ENCODE measurements at regions not wholly inside any gene's neighbourhood (a gene's known extent, or its start where the extent isn't known, plus 50 kb on each side); places are given as distances from the start of the nearest gene placed in this dataset.
"Not testable (repeated sequence)": the region's sequence is repeated elsewhere in the genome, so short reads cannot be mapped to it uniquely, and the experiment has no call there.

- DNase-seq = no peak
Measured at GRCh38 chrX:115357326-115358120, 68.0 kb downstream of the LUZP4 start.

DNA sequence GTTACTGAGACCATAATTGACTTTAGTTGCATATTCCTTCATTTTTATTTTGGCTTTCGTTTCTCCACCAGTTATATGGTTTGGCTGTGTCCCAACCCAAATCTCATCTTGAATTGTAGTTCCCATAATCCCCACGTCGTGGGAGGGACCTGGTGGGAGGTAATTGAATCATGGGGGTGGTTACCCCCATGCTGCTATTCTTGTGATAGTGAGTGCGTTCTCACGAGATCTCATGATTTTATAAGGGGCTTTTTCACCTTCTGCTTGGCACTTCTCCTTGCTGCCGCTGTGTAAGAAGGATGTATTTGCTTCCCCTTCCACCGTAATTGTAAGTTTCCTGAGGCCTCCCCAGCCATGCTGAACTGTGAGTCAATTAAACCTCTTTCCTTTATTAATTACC lies 70.0 kb downstream of the LUZP4 start:
- DNase-seq = peak in 2 of 4 experiments; percentile 3 to 4

DNA sequence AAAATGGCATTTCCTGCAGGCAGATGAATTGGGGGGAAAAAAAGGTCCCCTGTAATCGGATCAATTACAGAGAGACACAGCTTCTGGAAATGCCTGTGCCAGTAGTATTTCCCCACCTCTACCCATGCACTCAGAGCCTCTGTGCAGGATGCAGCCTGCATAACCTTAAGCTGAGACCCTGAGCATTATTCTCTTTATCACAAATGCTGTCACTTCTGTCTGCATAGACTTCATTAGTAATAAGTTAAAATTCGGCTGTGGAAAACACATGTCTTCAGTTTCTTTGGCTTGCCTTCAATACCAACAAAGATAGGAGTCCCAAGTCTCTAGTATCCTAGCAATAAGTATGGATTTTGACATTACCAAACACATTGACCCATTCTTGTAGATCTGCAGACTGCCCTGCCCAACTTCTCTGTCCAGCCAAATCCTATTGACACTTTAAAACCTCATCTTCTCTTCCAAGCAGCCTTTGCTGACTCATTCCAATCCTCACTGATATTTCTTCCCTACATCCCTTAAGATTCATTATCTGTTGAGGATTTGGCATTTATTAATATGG lies 70.8 kb downstream of the LUZP4 start:
- DNase-seq = no peak

GRCh38 chrX:115362334-115363095 lies 73.0 kb downstream of the LUZP4 start:
- DNase-seq = no peak

DNA sequence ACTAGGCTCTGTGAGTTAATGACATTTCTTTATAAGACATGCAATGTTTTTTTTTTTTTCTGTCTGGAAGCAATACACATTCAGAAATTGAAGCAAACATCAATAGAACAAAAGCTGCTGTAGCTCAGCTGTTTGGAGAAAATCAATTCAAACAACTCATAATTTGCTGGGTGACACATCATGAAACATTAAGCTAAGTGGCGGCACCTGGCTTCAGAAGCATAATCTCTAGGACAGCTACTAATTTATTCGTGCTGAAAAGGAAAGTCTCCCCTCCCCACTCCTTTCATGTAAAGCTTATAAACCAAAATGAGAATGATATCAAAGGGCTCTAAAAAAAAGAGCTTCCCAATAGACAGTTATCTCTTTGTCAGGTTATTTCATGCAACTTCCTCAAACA lies 73.9 kb downstream of the LUZP4 start:
- no peak for DNase-seq

DNA sequence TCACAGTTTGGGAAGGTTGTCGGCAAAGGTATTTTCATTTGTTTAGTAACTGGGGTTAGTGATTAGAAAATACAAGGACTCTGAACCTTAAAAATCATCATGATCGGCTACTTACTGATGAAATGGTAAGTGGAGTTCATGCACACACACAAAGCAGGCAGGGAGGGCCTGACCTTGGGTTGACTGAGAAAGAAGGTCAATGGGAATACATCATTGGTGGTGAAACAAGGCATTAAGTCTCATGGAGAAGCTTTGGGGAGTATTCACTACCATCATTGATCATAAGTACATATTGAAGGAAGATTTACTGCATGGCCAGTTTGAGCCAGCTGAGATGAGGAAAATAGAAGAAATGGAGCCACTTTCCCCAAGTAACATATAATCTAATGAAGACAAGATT lies 74.4 kb downstream of the LUZP4 start:
- no peak for DNase-seq

- DNase-seq = no peak
Measured at GRCh38 chrX:115364670-115365069, 75.2 kb downstream of the LUZP4 start.

DNA sequence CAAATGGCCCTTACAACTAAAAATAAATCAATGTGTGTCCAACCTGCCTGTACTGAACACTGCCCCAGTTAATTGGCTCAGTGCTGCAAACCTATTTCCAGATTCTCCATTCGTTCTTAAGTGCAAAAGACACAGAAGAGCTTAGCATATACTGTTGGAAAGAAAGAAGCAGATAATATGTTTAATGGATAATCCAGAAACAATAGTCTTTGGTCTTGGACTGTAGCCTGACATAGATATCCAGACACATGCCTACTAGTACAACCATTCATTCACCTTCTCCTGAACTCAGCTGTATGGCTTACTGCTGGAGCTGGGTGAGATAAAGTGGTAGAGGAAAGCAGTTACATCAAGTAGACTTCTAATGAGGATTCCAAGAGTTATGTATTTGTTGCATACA lies 77.0 kb downstream of the LUZP4 start:
- DNase-seq = no peak

GRCh38 chrX:115367455-115367854 lies 77.9 kb downstream of the LUZP4 start:
- DNase-seq = peak in 3 of 4 experiments; percentile 2 to 13 (median 6)

DNA sequence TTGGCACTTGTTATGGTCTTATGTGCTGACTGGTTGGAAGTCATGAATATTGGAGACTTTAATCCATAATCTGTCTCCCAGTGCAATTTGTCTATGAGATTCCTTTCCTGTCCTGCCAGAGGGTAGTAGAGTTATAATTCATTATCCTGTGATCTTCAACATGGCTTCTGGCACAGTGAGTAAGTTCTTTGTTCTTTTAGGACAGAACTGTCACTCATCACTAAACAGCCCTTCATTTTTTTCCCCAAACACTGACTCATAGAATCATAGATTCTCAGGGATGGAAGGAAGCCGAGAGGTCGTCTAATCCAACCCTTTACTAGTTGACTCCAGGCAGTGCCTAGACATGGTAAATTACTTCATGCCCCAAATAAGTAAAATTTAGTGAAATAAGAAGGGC lies 78.4 kb downstream of the LUZP4 start:
- no peak for DNase-seq

DNA sequence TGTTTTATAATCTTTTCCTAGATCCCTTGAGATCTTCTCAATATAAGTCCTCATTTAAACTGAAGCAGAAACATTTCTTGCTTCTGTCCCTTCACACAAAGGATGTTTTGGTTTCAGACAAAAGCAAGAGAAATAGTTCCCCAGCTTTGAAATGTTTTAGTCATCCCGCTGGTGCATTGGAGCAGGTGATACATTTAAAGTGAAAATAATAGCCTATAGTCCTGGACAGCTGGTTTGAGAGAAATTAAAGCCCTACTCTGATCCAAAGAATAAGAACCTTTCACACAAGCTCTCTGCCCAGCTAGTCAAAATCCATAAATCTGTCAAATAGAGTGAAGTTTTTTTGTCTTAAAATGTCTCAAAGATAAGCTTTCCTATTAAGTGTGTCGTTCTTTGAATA lies 79.4 kb downstream of the LUZP4 start:
- no peak for DNase-seq

DNA sequence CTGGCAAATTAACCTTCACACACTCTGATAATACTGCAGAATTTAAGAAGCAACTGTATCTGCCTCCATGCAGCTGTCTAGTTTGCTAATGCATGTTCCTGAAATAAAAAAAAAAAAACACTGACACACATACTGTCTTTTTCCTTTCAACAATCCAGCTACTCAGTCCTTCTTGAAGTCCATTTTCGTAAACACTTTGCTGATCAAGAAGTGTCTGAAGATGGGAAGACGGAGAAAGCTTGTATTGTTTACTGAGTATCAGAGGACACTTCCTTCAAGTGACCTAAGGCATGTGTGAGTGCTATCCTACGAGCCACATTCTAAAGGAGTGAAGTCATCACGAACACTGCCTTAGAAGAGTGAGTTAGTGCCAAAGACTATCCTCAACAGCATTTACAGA lies 82.6 kb downstream of the LUZP4 start:
- no peak for DNase-seq

GRCh38 chrX:115373308-115373707 lies 83.8 kb downstream of the LUZP4 start:
- no peak for DNase-seq

- peak in 1 of 4 experiments; percentile 1 for DNase-seq
Measured at GRCh38 chrX:115378471-115378870, 89.0 kb downstream of the LUZP4 start.

DNA sequence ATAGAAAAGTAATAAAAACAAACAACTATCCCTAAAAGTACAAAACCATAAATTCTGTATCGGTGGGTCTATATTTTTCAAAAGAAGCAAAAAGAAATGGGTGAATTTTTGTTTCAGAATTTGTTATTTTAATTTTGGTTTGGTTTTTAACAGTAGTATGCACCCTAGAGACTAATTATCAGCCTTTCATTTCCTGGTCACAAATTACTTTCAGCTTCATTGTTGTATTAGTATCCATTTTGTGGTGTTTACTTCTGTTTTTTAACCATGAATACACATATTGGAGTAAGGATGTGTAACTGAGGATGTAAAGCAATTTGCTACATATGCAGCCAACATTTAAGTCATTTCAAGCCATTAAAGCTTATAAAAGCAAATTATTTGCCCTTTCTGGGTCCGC lies 97.8 kb downstream of the LUZP4 start:
- no peak for DNase-seq

DNA sequence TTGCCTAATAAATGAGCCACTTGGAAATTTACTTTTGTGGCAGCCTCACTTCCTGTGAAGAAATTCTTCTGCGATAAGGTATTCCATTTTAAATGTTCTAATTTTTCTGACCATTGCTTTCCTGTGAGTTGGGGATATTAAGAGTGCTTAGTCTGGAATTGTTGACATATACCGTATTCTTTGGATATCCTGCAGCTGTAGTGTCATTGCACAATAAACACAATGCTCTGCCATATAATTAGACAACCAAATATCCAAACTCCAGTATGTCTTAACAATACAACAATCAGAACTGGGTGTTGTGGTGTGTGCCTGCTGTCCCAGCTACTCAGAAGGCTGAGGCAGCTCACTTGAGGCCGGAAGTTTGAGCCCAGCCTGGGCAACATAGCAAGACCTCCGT lies 99.4 kb downstream of the LUZP4 start:
- no peak for DNase-seq

GRCh38 chrX:115390078-115390477 lies 100.6 kb downstream of the LUZP4 start:
- no peak for DNase-seq

DNA sequence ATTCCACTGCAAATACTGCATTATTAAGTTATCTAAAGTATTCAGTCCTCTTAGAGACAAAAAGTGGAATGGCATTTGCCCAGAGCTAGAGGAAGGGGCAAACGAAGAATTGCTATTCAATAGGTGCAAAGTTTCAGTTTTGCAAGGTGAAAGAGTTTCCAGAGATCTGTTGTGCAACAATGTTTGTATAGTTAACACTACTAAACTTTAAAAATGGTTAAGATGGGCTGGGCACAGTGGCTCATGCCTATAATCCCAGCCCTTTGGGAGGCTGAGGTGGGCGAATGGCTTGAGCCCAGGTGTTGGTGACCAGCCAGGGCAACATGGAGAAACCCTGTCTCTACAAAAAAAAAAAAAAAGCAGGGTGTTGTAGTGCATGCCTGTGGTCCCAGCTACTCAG lies 102.5 kb downstream of the LUZP4 start:
- DNase-seq = no peak

DNA sequence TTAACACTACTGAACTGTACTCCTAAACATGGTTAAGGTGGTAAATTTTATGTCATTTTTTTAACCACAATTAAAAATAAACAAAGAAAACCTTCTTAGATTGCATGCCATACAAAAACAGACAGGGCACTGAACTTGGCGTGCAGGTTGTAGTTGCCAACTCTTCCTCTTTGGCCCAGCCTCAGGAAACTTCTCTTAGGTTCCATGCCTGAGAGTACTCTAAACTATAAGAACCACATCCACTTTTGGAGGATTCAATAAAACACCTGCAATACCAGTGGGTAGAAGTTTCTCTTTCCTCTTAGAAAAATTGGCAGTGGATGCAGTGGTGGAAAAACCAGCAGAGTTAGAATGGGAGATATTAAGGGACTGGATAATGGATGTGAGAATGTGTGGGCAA lies 103.4 kb downstream of the LUZP4 start:
- DNase-seq = no peak

DNA sequence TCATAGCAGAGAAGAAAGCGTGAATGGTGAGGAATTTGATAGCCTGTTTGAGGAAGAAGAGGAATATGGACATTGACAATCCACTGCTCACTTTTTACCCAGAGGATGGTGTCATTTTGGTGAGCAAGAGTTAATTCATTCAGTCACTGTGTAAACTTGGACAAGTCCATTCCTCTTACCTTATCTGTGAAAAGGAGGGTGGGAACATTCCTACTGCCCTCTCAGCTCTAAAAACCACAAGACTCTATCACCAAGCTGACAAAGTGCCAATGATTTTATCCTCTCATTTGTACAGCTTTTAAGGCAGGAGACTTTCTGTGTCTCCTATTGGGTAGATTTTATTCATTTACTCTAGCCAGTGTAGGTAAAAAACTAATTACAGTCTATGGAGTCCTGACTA lies 103.8 kb downstream of the LUZP4 start:
- DNase-seq = no peak

DNA sequence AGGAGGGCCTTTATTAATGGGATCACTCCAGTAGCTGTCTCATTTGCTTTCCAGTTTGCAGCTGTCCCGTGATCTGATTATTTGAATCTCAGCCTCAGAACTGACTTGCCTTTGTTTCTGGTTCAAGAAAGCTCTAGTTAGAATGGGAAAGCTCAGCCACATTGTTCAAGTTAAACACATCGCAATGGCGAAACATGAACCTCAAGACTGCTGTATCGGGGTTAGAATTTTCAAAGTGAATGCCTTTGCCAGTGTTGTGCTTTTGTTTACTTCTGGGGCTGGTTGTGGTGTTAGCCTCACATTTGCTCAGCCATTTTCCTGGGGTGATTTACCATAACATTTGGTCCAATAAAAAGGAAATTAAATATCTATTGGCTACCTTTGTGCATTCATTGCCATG lies 105.3 kb downstream of the LUZP4 start:
- DNase-seq = not testable (repeated sequence)

DNA sequence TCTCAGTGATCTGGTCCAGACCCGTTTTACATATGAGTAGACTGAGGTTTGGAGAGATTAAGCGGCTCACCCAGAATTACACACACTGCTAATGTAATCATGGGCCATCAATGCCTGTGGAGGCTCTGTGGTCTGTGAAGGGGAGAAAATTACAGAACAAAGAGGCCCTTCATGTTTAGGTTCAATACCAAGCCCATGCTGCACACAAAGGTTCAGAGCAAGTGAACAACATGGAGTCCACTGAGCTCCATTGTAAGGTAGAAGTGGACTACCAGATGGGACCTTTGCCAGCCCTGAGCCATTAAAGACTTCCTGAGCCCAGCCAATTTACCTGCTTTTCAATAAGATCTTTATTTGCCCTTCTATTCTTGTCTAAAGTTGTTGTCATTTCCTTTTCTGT lies 109.8 kb downstream of the LUZP4 start:
- no peak for DNase-seq

DNA sequence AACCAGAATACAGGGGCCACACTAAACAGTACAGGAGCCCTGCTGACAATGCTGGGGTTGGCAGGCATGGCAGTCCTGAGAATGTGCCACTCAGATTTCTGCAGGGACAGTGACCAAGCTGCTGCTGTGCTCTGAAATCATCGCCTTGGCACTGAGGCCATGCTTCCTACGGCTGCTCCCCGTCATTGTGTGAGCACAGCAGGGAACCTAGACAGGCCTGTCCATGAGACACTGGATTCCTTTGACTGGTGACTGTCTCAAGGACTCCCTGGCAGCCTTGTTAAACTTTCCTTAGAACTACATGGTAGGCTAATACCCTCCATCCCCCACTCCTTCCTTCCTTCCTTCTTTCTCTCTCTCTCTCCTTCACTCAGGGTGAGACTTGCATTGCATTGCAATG lies 111.4 kb downstream of the LUZP4 start:
- DNase-seq = no peak

GRCh38 chrX:115402299-115402698 lies 112.8 kb downstream of the LUZP4 start:
- DNase-seq = no peak
